ENCODE measurements at regions not wholly inside any gene's neighbourhood (a gene's known extent, or its start where the extent isn't known, plus 50 kb on each side); places are given as distances from the start of the nearest gene placed in this dataset.
"Not testable (repeated sequence)": the region's sequence is repeated elsewhere in the genome, so short reads cannot be mapped to it uniquely, and the experiment has no call there.

- H3K36me3 Mint-ChIP-seq (ENCODE audit: insufficient read depth, unreplicated experiment) = no peaks in the 10 kb centered on the region
- no TSS peak for BruUV-seq (replicated peaks)
- Histone ChIP-seq H3K9me3 (no peaks in the 10 kb centered on the region), H3K36me3 (ENCODE audit: control insufficient read depth, insufficient read depth, low read length) (no peaks in the 10 kb centered on the region), H3K27me3 (replicated peaks; ENCODE audit: control insufficient read depth, insufficient read depth, low read length) (no peaks in the 10 kb centered on the region), H3K4me3 (ENCODE audit: low read depth, low read length) (no peak overlapping the region), H3K4me1 (no peaks in the 10 kb centered on the region)
- no peak for DNase-seq
- ChIA-PET POLR2A (no interaction called here), CTCF (no interaction called here)
- no peaks in the 10 kb centered on the region for H3K4me1 Mint-ChIP-seq (ENCODE audit: low read depth, unreplicated experiment)
- intact Hi-C loops (cut with micrococcal nuclease; ENCODE audit: unreplicated experiment) = no loop called here
- H3K9me3 Mint-ChIP-seq (ENCODE audit: unreplicated experiment) = no peaks in the 10 kb centered on the region
- H3K4me3 Mint-ChIP-seq (ENCODE audit: unreplicated experiment) = no peak overlapping the region
- no peak for TF ChIP-seq CTCF (IDR thresholded peaks at IDR 0.05; ENCODE audit: insufficient read depth in 1 of 2, low read depth in 1 of 2, low read length in 1 of 2, severe bottlenecking in 1 of 2, unreplicated experiment in 1 of 2)
- no peak overlapping the region for H3K27ac Mint-ChIP-seq (ENCODE audit: unreplicated experiment)
- H3K27me3 Mint-ChIP-seq (ENCODE audit: insufficient read depth, unreplicated experiment) = no peaks in the 10 kb centered on the region
Observed at GRCh38 chr18:30142248-30142647, 900.3 kb downstream of the DSC3 start.

- H3K9me3 ChIP-seq; H3K4me3 ChIP-seq (ENCODE audit: low read depth, low read length); CTCF ChIA-PET; H3K27ac Mint-ChIP-seq (ENCODE audit: unreplicated experiment); POLR2A ChIA-PET; DNase-seq; H3K36me3 Mint-ChIP-seq (ENCODE audit: insufficient read depth, unreplicated experiment); intact Hi-C loops (cut with micrococcal nuclease; ENCODE audit: unreplicated experiment); H3K27me3 ChIP-seq (replicated peaks; ENCODE audit: control insufficient read depth, insufficient read depth, low read length); H3K36me3 ChIP-seq (ENCODE audit: control insufficient read depth, insufficient read depth, low read length); H3K4me1 Mint-ChIP-seq (ENCODE audit: low read depth, unreplicated experiment); H3K4me3 Mint-ChIP-seq (ENCODE audit: unreplicated experiment); H3K4me1 ChIP-seq; BruUV-seq (replicated peaks); H3K9me3 Mint-ChIP-seq (ENCODE audit: unreplicated experiment); H3K27me3 Mint-ChIP-seq (ENCODE audit: insufficient read depth, unreplicated experiment): not testable (repeated sequence)
Observed at GRCh38 chr18:30141506-30141905, 901.0 kb downstream of the DSC3 start.

GRCh38 chr18:30139631-30140287, 902.8 kb downstream of the DSC3 start:
- no peak overlapping the region for H3K4me3 ChIP-seq (ENCODE audit: low read depth, low read length)
- Mint-ChIP-seq H3K27ac (ENCODE audit: unreplicated experiment) (no peak overlapping the region), H3K9me3 (ENCODE audit: unreplicated experiment) (no peaks in the 10 kb centered on the region), H3K4me3 (ENCODE audit: unreplicated experiment) (no peak overlapping the region), H3K36me3 (ENCODE audit: insufficient read depth, unreplicated experiment) (no peaks in the 10 kb centered on the region), H3K27me3 (ENCODE audit: insufficient read depth, unreplicated experiment) (no peaks in the 10 kb centered on the region), H3K4me1 (ENCODE audit: low read depth, unreplicated experiment) (no peaks in the 10 kb centered on the region)
- CTCF ChIA-PET = no interaction called here
- no peaks in the 10 kb centered on the region for H3K36me3 ChIP-seq (ENCODE audit: control insufficient read depth, insufficient read depth, low read length)
- no peaks in the 10 kb centered on the region for H3K27me3 ChIP-seq (replicated peaks; ENCODE audit: control insufficient read depth, insufficient read depth, low read length)
- no peak for TF ChIP-seq CTCF (IDR thresholded peaks at IDR 0.05; ENCODE audit: insufficient read depth in 1 of 2, low read depth in 1 of 2, low read length in 1 of 2, severe bottlenecking in 1 of 2, unreplicated experiment in 1 of 2)
- intact Hi-C loops (cut with micrococcal nuclease; ENCODE audit: unreplicated experiment) = no loop called here
- no peaks in the 10 kb centered on the region for H3K9me3 ChIP-seq
- POLR2A ChIA-PET = no interaction called here
- DNase-seq = no peak
- BruUV-seq (replicated peaks) = no TSS peak
- no peaks in the 10 kb centered on the region for H3K4me1 ChIP-seq

- Histone ChIP-seq H3K4me3 (ENCODE audit: low read depth, low read length) (no peak overlapping the region), H3K9me3 (no peaks in the 10 kb centered on the region), H3K36me3 (ENCODE audit: control insufficient read depth, insufficient read depth, low read length) (no peaks in the 10 kb centered on the region), H3K27me3 (replicated peaks; ENCODE audit: control insufficient read depth, insufficient read depth, low read length) (no peaks in the 10 kb centered on the region), H3K4me1 (no peaks in the 10 kb centered on the region)
- Mint-ChIP-seq H3K27ac (ENCODE audit: unreplicated experiment) (no peak overlapping the region), H3K4me3 (ENCODE audit: unreplicated experiment) (no peak overlapping the region), H3K4me1 (ENCODE audit: low read depth, unreplicated experiment) (no peaks in the 10 kb centered on the region), H3K36me3 (ENCODE audit: insufficient read depth, unreplicated experiment) (no peaks in the 10 kb centered on the region), H3K9me3 (ENCODE audit: unreplicated experiment) (no peaks in the 10 kb centered on the region), H3K27me3 (ENCODE audit: insufficient read depth, unreplicated experiment) (no peaks in the 10 kb centered on the region)
- no peak for TF ChIP-seq CTCF (IDR thresholded peaks at IDR 0.05; ENCODE audit: insufficient read depth in 1 of 2, low read depth in 1 of 2, low read length in 1 of 2, severe bottlenecking in 1 of 2, unreplicated experiment in 1 of 2)
- no peak for DNase-seq
- ChIA-PET CTCF (no interaction called here), POLR2A (no interaction called here)
- no TSS peak for BruUV-seq (replicated peaks)
- intact Hi-C loops (cut with micrococcal nuclease; ENCODE audit: unreplicated experiment) = no loop called here
Observed at GRCh38 chr18:30135938-30136337, 906.6 kb downstream of the DSC3 start.
